GM04504 (cell line): ENCODE measurements at regions not wholly inside any gene's neighbourhood (a gene's known extent, or its start where the extent isn't known, plus 50 kb on each side); places are given as distances from the start of the nearest gene placed in this dataset.

Experiments
- DNase-seq: peaks from one replicate; pipeline ENCODE4 v3.0.0-alpha.2; 2012; ENCODE audit warnings: low read depth

- DNase-seq = no peak
These were observed 448.7 kb upstream of the NETO1 start for GRCh38 chr18:73316513-73316912.

GRCh38 chr18:73315381-73315780, 447.6 kb upstream of the NETO1 start:
- DNase-seq = no peak

GRCh38 chr18:73313476-73313875, 445.7 kb upstream of the NETO1 start:
- DNase-seq = no peak

- DNase-seq = no peak
These were observed 428.9 kb upstream of the NETO1 start for GRCh38 chr18:73296686-73297085.

GRCh38 chr18:73292156-73292555, 424.4 kb upstream of the NETO1 start:
- no peak for DNase-seq

GRCh38 chr18:73288813-73289212, 421.0 kb upstream of the NETO1 start:
- DNase-seq = no peak

- no peak for DNase-seq
These were observed 418.8 kb upstream of the NETO1 start for GRCh38 chr18:73286584-73286983.

GRCh38 chr18:73283788-73284187, 416.0 kb upstream of the NETO1 start:
- no peak for DNase-seq

- DNase-seq = no peak
These were observed 415.2 kb upstream of the NETO1 start for GRCh38 chr18:73283032-73283431.

GRCh38 chr18:73279498-73279897, 411.7 kb upstream of the NETO1 start:
- DNase-seq = no peak

GRCh38 chr18:73274812-73275621, 407.2 kb upstream of the NETO1 start:
- DNase-seq = no peak

- no peak for DNase-seq
These were observed 403.3 kb upstream of the NETO1 start for GRCh38 chr18:73270920-73271634.

- DNase-seq = no peak
These were observed 396.8 kb upstream of the NETO1 start for GRCh38 chr18:73264562-73264921.

- DNase-seq = no peak
These were observed 394.1 kb upstream of the NETO1 start for GRCh38 chr18:73261923-73262322.

GRCh38 chr18:73261243-73261642, 393.5 kb upstream of the NETO1 start:
- DNase-seq = no peak

- no peak for DNase-seq
These were observed 390.7 kb upstream of the NETO1 start for GRCh38 chr18:73258375-73259087.

GRCh38 chr18:73254564-73254963, 386.8 kb upstream of the NETO1 start:
- DNase-seq = no peak

GRCh38 chr18:73249030-73249429, 381.2 kb upstream of the NETO1 start:
- no peak for DNase-seq

GRCh38 chr18:73246763-73247162, 379.0 kb upstream of the NETO1 start:
- no peak for DNase-seq

GRCh38 chr18:73245345-73245744, 377.6 kb upstream of the NETO1 start:
- no peak for DNase-seq

GRCh38 chr18:73244401-73244800, 376.6 kb upstream of the NETO1 start:
- no peak for DNase-seq

GRCh38 chr18:73240899-73241298, 373.1 kb upstream of the NETO1 start:
- DNase-seq = no peak

GRCh38 chr18:73235921-73236320, 368.1 kb upstream of the NETO1 start:
- DNase-seq = no peak
